PC-3 (cell line): ENCODE measurements at regions not wholly inside any gene's neighbourhood (a gene's known extent, or its start where the extent isn't known, plus 50 kb on each side); places are given as distances from the start of the nearest gene placed in this dataset.

Experiments
- ATAC-seq: fragments of 200-7000 bp; cut with Tn5 transposase; 2 replicates; pipeline ENCODE4 v1.9.1; 2020; ENCODE audit warnings: mild to moderate bottlenecking, moderate library complexity
- BruUV-seq: library from RNA; stranded (reverse); fragments of 400-500 nt; replicated peaks from 2 replicates; lab custom pipeline; 2021; lab: Mats Ljungman, UMichigan
- CTCF ChIA-PET: fragments of 300-600 bp; sonication (Branson Sonifier 250); formaldehyde crosslinking; loops from one replicate; lab custom pipeline; 2022; ENCODE audit warnings: antibody characterized with exemption; lab: Charles Lee
- POLR2A ChIA-PET: fragments of 300-600 bp; sonication (Branson Sonifier 250); formaldehyde crosslinking; loops from one replicate; lab custom pipeline; 2022; ENCODE audit warnings: antibody characterized with exemption; ENCODE audit not compliant: unreplicated experiment; lab: Charles Lee
- DNase-seq: peaks from one replicate; pipeline ENCODE4 v3.0.0-alpha.2; 2015
- H2AFZ ChIP-seq: fragments of 300-600 bp; sonication (generic); 2 replicates; pipeline ENCODE4 v1.6.0; 2016; ENCODE audit warnings: antibody characterized with exemption, low read length
- H3F3A ChIP-seq: fragments of 300-600 bp; sonication (generic); one replicate; pipeline ENCODE4 v1.6.0; 2017; ENCODE audit warnings: antibody characterized with exemption, low read length, control low read depth, mild to moderate bottlenecking; ENCODE audit not compliant: unreplicated experiment
- H3K27ac ChIP-seq: fragments of 300-600 bp; sonication (generic); 2 replicates; pipeline ENCODE4 v1.5.1; 2016; ENCODE audit warnings: mild to moderate bottlenecking, low read length
- H3K27me3 ChIP-seq: fragments of 300-600 bp; sonication (generic); 2 replicates; pipeline ENCODE4 v1.6.1; 2016; ENCODE audit warnings: low read length, mixed read lengths
- H3K36me3 ChIP-seq: fragments of 300-600 bp; sonication (generic); 2 replicates; pipeline ENCODE4 v1.6.1; 2016; ENCODE audit warnings: low read depth, mixed run types, low read length, mixed read lengths
- H3K4me1 ChIP-seq: fragments of 300-600 bp; sonication (generic); 2 replicates; pipeline ENCODE4 v1.5.1; 2016; ENCODE audit warnings: low read length; ENCODE audit not compliant: insufficient read depth
- H3K4me2 ChIP-seq: fragments of 300-600 bp; sonication (generic); 2 replicates; pipeline ENCODE4 v1.6.0; 2016; ENCODE audit warnings: low read length
- H3K4me3 ChIP-seq: fragments of 300-600 bp; sonication (generic); 2 replicates; pipeline ENCODE4 v1.5.1; 2016; ENCODE audit warnings: mild to moderate bottlenecking, low read length, mixed read lengths
- H3K79me2 ChIP-seq: fragments of 300-600 bp; sonication (generic); 2 replicates; pipeline ENCODE4 v1.6.1; 2017; ENCODE audit warnings: low read length, mixed read lengths
- H3K9ac ChIP-seq: fragments of 300-600 bp; sonication (generic); 2 replicates; pipeline ENCODE4 v1.6.0; 2016; ENCODE audit warnings: mild to moderate bottlenecking, low read length
- H3K9me2 ChIP-seq: fragments of 300-600 bp; sonication (generic); replicated peaks from 2 replicates; pipeline ENCODE4 v1.6.1; 2016; ENCODE audit warnings: mixed run types, low read length, mixed read lengths
- H3K9me3 ChIP-seq: fragments of 300-600 bp; sonication (generic); 2 replicates; pipeline ENCODE4 v1.6.1; 2016; ENCODE audit warnings: low read length, mixed read lengths
- H4K20me1 ChIP-seq: fragments of 300-600 bp; sonication (generic); 2 replicates; pipeline ENCODE4 v1.6.1; 2016; ENCODE audit warnings: low read length, mixed read lengths
- EZH2 ChIP-seq: fragments of 300-600 bp; sonication (generic); IDR thresholded peaks from one replicate; pipeline ENCODE4 v1.6.1; 2017; ENCODE audit warnings: antibody characterized with exemption, mild to moderate bottlenecking, low read length; ENCODE audit not compliant: unreplicated experiment
- EZH2phosphoT487 ChIP-seq: fragments of 300-600 bp; sonication (generic); IDR thresholded peaks from 2 replicates; pipeline ENCODE4 v1.6.1; 2018; ENCODE audit warnings: mild to moderate bottlenecking, antibody characterized with exemption, low read length, borderline replicate concordance
- intact Hi-C: fragments of 100-400 bp; cut with micrococcal nuclease; formaldehyde crosslinking; loops from 2 replicates; pipeline ENCODE4 v1.9.0; 2023
- TF ChIP-seq, protein P1 (sequence below): fragments of 300-600 bp; sonication (generic); conservative IDR thresholded peaks from 2 replicates; pipeline ENCODE4 v1.5.1; 2017; ENCODE audit warnings: antibody characterized with exemption, low read depth, mild to moderate bottlenecking, low read length

- Histone ChIP-seq H3K9me3 (no peaks in the 10 kb centered on the region), H3K9ac (no peak overlapping the region), H3K27me3 (0 out of 2 replicates have a peak, but pooled peaks cover 6% of the 10 kb centered on the region), H3F3A (no peaks in the 10 kb centered on the region), H4K20me1 (no peaks in the 10 kb centered on the region), H3K79me2 (no peaks in the 10 kb centered on the region), H2AFZ (no peak overlapping the region), H3K36me3 (no peaks in the 10 kb centered on the region), H3K9me2 (no peaks in the 10 kb centered on the region), H3K4me2 (no peak overlapping the region), H3K4me1 (0 out of 2 replicates have a peak, but pooled peaks cover 7% of the 10 kb centered on the region), H3K4me3 (no peak overlapping the region), H3K27ac (no peak overlapping the region)
- DNase-seq = no peak
- ATAC-seq = no peak
- TF ChIP-seq, protein P1, sequence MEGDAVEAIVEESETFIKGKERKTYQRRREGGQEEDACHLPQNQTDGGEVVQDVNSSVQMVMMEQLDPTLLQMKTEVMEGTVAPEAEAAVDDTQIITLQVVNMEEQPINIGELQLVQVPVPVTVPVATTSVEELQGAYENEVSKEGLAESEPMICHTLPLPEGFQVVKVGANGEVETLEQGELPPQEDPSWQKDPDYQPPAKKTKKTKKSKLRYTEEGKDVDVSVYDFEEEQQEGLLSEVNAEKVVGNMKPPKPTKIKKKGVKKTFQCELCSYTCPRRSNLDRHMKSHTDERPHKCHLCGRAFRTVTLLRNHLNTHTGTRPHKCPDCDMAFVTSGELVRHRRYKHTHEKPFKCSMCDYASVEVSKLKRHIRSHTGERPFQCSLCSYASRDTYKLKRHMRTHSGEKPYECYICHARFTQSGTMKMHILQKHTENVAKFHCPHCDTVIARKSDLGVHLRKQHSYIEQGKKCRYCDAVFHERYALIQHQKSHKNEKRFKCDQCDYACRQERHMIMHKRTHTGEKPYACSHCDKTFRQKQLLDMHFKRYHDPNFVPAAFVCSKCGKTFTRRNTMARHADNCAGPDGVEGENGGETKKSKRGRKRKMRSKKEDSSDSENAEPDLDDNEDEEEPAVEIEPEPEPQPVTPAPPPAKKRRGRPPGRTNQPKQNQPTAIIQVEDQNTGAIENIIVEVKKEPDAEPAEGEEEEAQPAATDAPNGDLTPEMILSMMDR = no peak
- TF ChIP-seq EZH2phosphoT487 (no peak), EZH2 (no peak)
- POLR2A ChIA-PET = interaction anchor here (0.6 kb wide), 1 partner anchor 220 kb away, joined by 3 read pairs; no protein-coding TSS in a partner anchor
- intact Hi-C loops = no loop called here
- CTCF ChIA-PET = no interaction called here
- no TSS peak for BruUV-seq
These were observed 223.7 kb downstream of the FOXL1 start for GRCh38 chr16:86802013-86802412.

- no peak overlapping the region for H3K27ac ChIP-seq
- intact Hi-C loops = no loop called here
- ChIA-PET CTCF (no interaction called here), POLR2A (no interaction called here)
- peaks cover 14% of the 10 kb centered on the region for H3K4me1 ChIP-seq
- no peak for ATAC-seq
- H3K4me2 ChIP-seq = no peak overlapping the region
- H4K20me1 ChIP-seq = no peaks in the 10 kb centered on the region
- no peaks in the 10 kb centered on the region for H3F3A ChIP-seq
- no TSS peak for BruUV-seq
- TF ChIP-seq EZH2phosphoT487 (no peak), EZH2 (no peak)
- TF ChIP-seq, protein P1 = no peak
- H3K79me2 ChIP-seq = no peaks in the 10 kb centered on the region
- H3K36me3 ChIP-seq = no peaks in the 10 kb centered on the region
- H3K27me3 ChIP-seq = 0 out of 2 replicates have a peak, but pooled peaks cover 6% of the 10 kb centered on the region
- H3K9me3 ChIP-seq = no peaks in the 10 kb centered on the region
- H2AFZ ChIP-seq = no peak overlapping the region
- no peak overlapping the region for H3K4me3 ChIP-seq
- H3K9me2 ChIP-seq = no peaks in the 10 kb centered on the region
- no peak overlapping the region for H3K9ac ChIP-seq
- no peak for DNase-seq
These were observed 226.8 kb downstream of the FOXL1 start for GRCh38 chr16:86805188-86805587.

GRCh38 chr16:86806181-86806837 is 228.0 kb downstream of the FOXL1 start:
- Histone ChIP-seq H3K9me2 (no peaks in the 10 kb centered on the region), H3F3A (no peaks in the 10 kb centered on the region), H3K9me3 (no peaks in the 10 kb centered on the region), H3K27me3 (0 out of 2 replicates have a peak, but pooled peaks cover under 1% of the 10 kb centered on the region), H3K27ac (no peak overlapping the region), H3K79me2 (no peaks in the 10 kb centered on the region), H3K4me2 (no peak overlapping the region), H4K20me1 (no peaks in the 10 kb centered on the region), H2AFZ (no peak overlapping the region), H3K4me1 (peaks cover 19% of the 10 kb centered on the region), H3K36me3 (no peaks in the 10 kb centered on the region), H3K4me3 (no peak overlapping the region), H3K9ac (no peak overlapping the region)
- CTCF ChIA-PET = no interaction called here
- ATAC-seq = no peak
- POLR2A ChIA-PET = no interaction called here
- TF ChIP-seq EZH2 (no peak), EZH2phosphoT487 (no peak)
- TF ChIP-seq, protein P1 = no peak
- BruUV-seq = no TSS peak
- intact Hi-C loops = no loop called here
- DNase-seq = no peak
